Large intestine (tissue), 3 donors: ENCODE measurements at regions not wholly inside any gene's neighbourhood (a gene's known extent, or its start where the extent isn't known, plus 50 kb on each side); places are given as distances from the start of the nearest gene placed in this dataset.
A peak's percentile ranks its signal among the peaks of the same experiment; 100 is the strongest.

Experiments used
- DNase-seq, 2 donors: peaks; one replicate each; pipeline versions ENCODE4 v3.0.0 to v3.0.0-alpha.2; 2013
- H3K27ac ChIP-seq: one replicate; pipeline ENCODE4 v1.5.1; 2013; ENCODE audit warnings: low read length
- H3K27me3 ChIP-seq: 2 replicates; pipeline ENCODE4 v1.6.1; 2013; ENCODE audit warnings: low read length; ENCODE audit not compliant: control insufficient read depth, insufficient read depth
- H3K36me3 ChIP-seq: 2 replicates; pipeline ENCODE4 v1.6.1; 2013; ENCODE audit warnings: low read length; ENCODE audit not compliant: control insufficient read depth, insufficient read depth
- H3K4me1 ChIP-seq: one replicate; pipeline ENCODE4 v1.6.1; 2013; ENCODE audit warnings: low read length; ENCODE audit not compliant: control insufficient read depth, insufficient read depth
- H3K4me3 ChIP-seq: one replicate; pipeline ENCODE4 v1.5.1; 2013; ENCODE audit warnings: low read length
- H3K9me3 ChIP-seq: one replicate; pipeline ENCODE4 v1.6.1; 2013; ENCODE audit warnings: mild to moderate bottlenecking, low read depth, low read length, moderate library complexity; ENCODE audit not compliant: control insufficient read depth
- WGBS: methylation state at CpG from one replicate; pipeline ENCODE4 v1.1.5; 2013; ENCODE audit warnings: low lambda C conversion rate; ENCODE audit not compliant: insufficient coverage; 5-methylcytosine and 5-hydroxymethylcytosine counted together

GRCh38 chr12:105864316-105864715, 274.4 kb downstream of the NUAK1 start:
- H3K27ac ChIP-seq, result no peak overlapping the region
- no peaks in the 10 kb centered on the region for H3K4me1 ChIP-seq
- no peaks in the 10 kb centered on the region for H3K36me3 ChIP-seq
- no peak for DNase-seq
- no peak overlapping the region for H3K4me3 ChIP-seq
- no CpG with 5 or more reads among the region's 4 CpGs for WGBS
- no peaks in the 10 kb centered on the region for H3K9me3 ChIP-seq
- no peaks in the 10 kb centered on the region for H3K27me3 ChIP-seq

GRCh38 chr12:105864901-105865300, 273.9 kb downstream of the NUAK1 start:
- WGBS, result no CpG with 5 or more reads among the region's 2 CpGs

GRCh38 chr12:105865886-105866285, 272.9 kb downstream of the NUAK1 start:
- Histone ChIP-seq H3K4me1 (no peaks in the 10 kb centered on the region), H3K27me3 (no peaks in the 10 kb centered on the region), H3K27ac (no peak overlapping the region), H3K36me3 (no peaks in the 10 kb centered on the region), H3K4me3 (no peak overlapping the region), H3K9me3 (no peaks in the 10 kb centered on the region)
- whole genome bisulfite sequencing, result 100% methylated on average over 2 of the region's 6 CpGs
- no peak for DNase-seq

More at GRCh38 chr12:105864901-105865300, 273.9 kb downstream of the NUAK1 start:
- Histone ChIP-seq H3K27ac (no peak overlapping the region), H3K4me3 (no peak overlapping the region), H3K4me1 (no peaks in the 10 kb centered on the region), H3K27me3 (no peaks in the 10 kb centered on the region), H3K9me3 (no peaks in the 10 kb centered on the region), H3K36me3 (no peaks in the 10 kb centered on the region)
- no peak for DNase-seq

- no peak overlapping the region for H3K27ac ChIP-seq
- H3K4me1 ChIP-seq, result no peaks in the 10 kb centered on the region
- no peaks in the 10 kb centered on the region for H3K36me3 ChIP-seq
- no peaks in the 10 kb centered on the region for H3K27me3 ChIP-seq
- no peaks in the 10 kb centered on the region for H3K9me3 ChIP-seq
- DNase-seq, result no peak
- no peak overlapping the region for H3K4me3 ChIP-seq
These were observed 264.6 kb downstream of the NUAK1 start for GRCh38 chr12:105874121-105874520.

GRCh38 chr12:105876396-105876927, 262.3 kb downstream of the NUAK1 start:
- no peaks in the 10 kb centered on the region for H3K27me3 ChIP-seq
- no peak for DNase-seq
- no peaks in the 10 kb centered on the region for H3K36me3 ChIP-seq
- H3K4me1 ChIP-seq, result no peaks in the 10 kb centered on the region
- H3K9me3 ChIP-seq, result no peaks in the 10 kb centered on the region
- no peak overlapping the region for H3K27ac ChIP-seq
- no CpG with 5 or more reads among the region's 2 CpGs for WGBS
- H3K4me3 ChIP-seq, result no peak overlapping the region

- Histone ChIP-seq H3K27ac (no peak overlapping the region), H3K4me1 (no peaks in the 10 kb centered on the region), H3K4me3 (no peak overlapping the region), H3K36me3 (no peaks in the 10 kb centered on the region), H3K9me3 (no peaks in the 10 kb centered on the region), H3K27me3 (no peaks in the 10 kb centered on the region)
- no peak for DNase-seq
- no CpG with 5 or more reads among the region's 3 CpGs for WGBS
These were observed 259.8 kb downstream of the NUAK1 start for GRCh38 chr12:105878964-105879363.

GRCh38 chr12:105880824-105881388, 257.8 kb downstream of the NUAK1 start:
- no peak for DNase-seq
- Histone ChIP-seq H3K9me3 (no peaks in the 10 kb centered on the region), H3K4me1 (no peaks in the 10 kb centered on the region), H3K36me3 (no peaks in the 10 kb centered on the region), H3K4me3 (no peak overlapping the region), H3K27ac (no peak overlapping the region), H3K27me3 (peaks cover 5% of the 10 kb centered on the region)
- no CpG with 5 or more reads among the region's 2 CpGs for WGBS

GRCh38 chr12:105882404-105882803, 256.4 kb downstream of the NUAK1 start:
- H3K36me3 ChIP-seq, result no peaks in the 10 kb centered on the region
- H3K9me3 ChIP-seq, result no peaks in the 10 kb centered on the region
- no CpG with 5 or more reads among the region's 1 CpG for WGBS

GRCh38 chr12:105887131-105887530, 251.6 kb downstream of the NUAK1 start:
- H3K27me3 ChIP-seq, result peaks cover 5% of the 10 kb centered on the region
- no peak overlapping the region for H3K4me3 ChIP-seq
- no peaks in the 10 kb centered on the region for H3K4me1 ChIP-seq
- no peaks in the 10 kb centered on the region for H3K36me3 ChIP-seq
- H3K9me3 ChIP-seq, result no peaks in the 10 kb centered on the region
- WGBS, result 100% methylated on average over 1 of the region's 3 CpGs
- no peak for DNase-seq
- H3K27ac ChIP-seq, result no peak overlapping the region

More at GRCh38 chr12:105882404-105882803, 256.4 kb downstream of the NUAK1 start:
- Histone ChIP-seq H3K4me1 (no peaks in the 10 kb centered on the region), H3K27ac (no peak overlapping the region), H3K4me3 (no peak overlapping the region), H3K27me3 (peaks cover 5% of the 10 kb centered on the region)
- peak; percentile 4 to 22 for DNase-seq

GRCh38 chr12:105888696-105889095, 250.1 kb downstream of the NUAK1 start:
- 64% methylated on average over 3 of the region's 4 CpGs for WGBS
- no peaks in the 10 kb centered on the region for H3K36me3 ChIP-seq

GRCh38 chr12:105892362-105892910, 246.3 kb downstream of the NUAK1 start:
- Histone ChIP-seq H3K36me3 (no peaks in the 10 kb centered on the region), H3K27ac (no peak overlapping the region), H3K9me3 (no peaks in the 10 kb centered on the region), H3K4me3 (no peak overlapping the region), H3K4me1 (no peaks in the 10 kb centered on the region), H3K27me3 (peaks cover 3% of the 10 kb centered on the region)
- WGBS, result 100% methylated on average over 1 of the region's 4 CpGs
- DNase-seq, result no peak

More at GRCh38 chr12:105888696-105889095, 250.1 kb downstream of the NUAK1 start:
- no peaks in the 10 kb centered on the region for H3K4me1 ChIP-seq
- no peak overlapping the region for H3K4me3 ChIP-seq
- no peak overlapping the region for H3K27ac ChIP-seq
- DNase-seq, result no peak
- no peaks in the 10 kb centered on the region for H3K9me3 ChIP-seq
- H3K27me3 ChIP-seq, result peaks cover 5% of the 10 kb centered on the region
